Gastrocnemius medialis (tissue), 4 donors: ENCODE measurements at regions not wholly inside any gene's neighbourhood (a gene's known extent, or its start where the extent isn't known, plus 50 kb on each side); places are given as distances from the start of the nearest gene placed in this dataset.

Experiments used
- POLR2A ChIP-seq, 2 donors: fragments of 450-650 bp; IDR thresholded peaks; one replicate each; pipeline ENCODE4 v1.6.1; 2017; ENCODE audit warnings: antibody characterized with exemption in 2 of 2, mild to moderate bottlenecking in 2 of 2, moderate library complexity in 2 of 2
- TF ChIP-seq, protein P1 (sequence below), 5 experiments: fragments of 450-650 bp in 3 of 5; fragments of 200-600 bp in 2 of 5; sonication (generic) in 2 of 5; IDR thresholded peaks in 4 of 5; conservative IDR thresholded peaks in 1 of 5; 1 replicate in 4 of 5; 2 replicates in 1 of 5; pipeline ENCODE4 v1.5.1; 2016 to 2019; ENCODE audit warnings: antibody characterized with exemption in 5 of 5, mild to moderate bottlenecking in 3 of 5, moderate library complexity in 3 of 5

DNA sequence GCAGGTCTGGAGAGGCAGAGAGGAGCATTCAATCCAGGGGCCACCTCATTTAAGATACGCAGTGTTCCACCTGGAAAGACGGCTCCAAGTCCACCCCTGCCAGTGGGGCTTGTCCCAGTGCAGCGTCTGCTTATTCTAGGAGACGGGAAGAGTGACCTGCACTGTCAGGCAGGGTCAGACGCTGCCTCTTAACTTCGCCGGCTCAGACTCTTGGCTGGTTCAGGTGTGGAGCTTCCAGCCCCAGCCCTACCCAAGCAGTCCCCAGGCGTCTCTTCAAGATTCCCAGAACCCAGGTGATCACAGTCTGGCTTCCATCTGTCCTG, 208.5 kb downstream of the TFCP2L1 start:
- TF ChIP-seq, protein P1, sequence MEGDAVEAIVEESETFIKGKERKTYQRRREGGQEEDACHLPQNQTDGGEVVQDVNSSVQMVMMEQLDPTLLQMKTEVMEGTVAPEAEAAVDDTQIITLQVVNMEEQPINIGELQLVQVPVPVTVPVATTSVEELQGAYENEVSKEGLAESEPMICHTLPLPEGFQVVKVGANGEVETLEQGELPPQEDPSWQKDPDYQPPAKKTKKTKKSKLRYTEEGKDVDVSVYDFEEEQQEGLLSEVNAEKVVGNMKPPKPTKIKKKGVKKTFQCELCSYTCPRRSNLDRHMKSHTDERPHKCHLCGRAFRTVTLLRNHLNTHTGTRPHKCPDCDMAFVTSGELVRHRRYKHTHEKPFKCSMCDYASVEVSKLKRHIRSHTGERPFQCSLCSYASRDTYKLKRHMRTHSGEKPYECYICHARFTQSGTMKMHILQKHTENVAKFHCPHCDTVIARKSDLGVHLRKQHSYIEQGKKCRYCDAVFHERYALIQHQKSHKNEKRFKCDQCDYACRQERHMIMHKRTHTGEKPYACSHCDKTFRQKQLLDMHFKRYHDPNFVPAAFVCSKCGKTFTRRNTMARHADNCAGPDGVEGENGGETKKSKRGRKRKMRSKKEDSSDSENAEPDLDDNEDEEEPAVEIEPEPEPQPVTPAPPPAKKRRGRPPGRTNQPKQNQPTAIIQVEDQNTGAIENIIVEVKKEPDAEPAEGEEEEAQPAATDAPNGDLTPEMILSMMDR (IDR thresholded peaks at IDR 0.05 in 4 of 5, conservative IDR thresholded peaks at IDR 0.05 in 1 of 5): no peak
- TF ChIP-seq POLR2A (IDR thresholded peaks at IDR 0.05): no peak
